ENCODE measurements at regions not wholly inside any gene's neighbourhood (a gene's known extent, or its start where the extent isn't known, plus 50 kb on each side); places are given as distances from the start of the nearest gene placed in this dataset.

DNA sequence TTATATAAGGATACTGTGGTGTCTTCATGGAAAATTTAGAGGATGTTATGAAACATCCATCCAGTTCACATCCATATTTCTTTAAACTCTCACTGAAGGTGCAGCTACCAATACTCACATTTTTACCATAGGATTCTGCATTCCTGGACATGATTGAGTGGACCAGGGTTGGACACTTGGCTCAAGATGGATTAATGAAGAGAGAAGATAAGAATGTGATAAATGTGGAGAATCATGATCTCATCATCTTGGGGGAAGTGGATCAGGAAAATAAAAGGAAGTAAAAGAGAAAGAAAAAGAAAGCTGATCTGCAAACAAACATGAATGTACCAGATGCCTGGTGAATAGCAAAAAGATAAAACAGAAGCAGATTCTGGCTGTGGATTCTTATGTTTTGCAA lies 175.4 kb downstream of the NPFFR2 start:
- TF ChIP-seq, protein P1, sequence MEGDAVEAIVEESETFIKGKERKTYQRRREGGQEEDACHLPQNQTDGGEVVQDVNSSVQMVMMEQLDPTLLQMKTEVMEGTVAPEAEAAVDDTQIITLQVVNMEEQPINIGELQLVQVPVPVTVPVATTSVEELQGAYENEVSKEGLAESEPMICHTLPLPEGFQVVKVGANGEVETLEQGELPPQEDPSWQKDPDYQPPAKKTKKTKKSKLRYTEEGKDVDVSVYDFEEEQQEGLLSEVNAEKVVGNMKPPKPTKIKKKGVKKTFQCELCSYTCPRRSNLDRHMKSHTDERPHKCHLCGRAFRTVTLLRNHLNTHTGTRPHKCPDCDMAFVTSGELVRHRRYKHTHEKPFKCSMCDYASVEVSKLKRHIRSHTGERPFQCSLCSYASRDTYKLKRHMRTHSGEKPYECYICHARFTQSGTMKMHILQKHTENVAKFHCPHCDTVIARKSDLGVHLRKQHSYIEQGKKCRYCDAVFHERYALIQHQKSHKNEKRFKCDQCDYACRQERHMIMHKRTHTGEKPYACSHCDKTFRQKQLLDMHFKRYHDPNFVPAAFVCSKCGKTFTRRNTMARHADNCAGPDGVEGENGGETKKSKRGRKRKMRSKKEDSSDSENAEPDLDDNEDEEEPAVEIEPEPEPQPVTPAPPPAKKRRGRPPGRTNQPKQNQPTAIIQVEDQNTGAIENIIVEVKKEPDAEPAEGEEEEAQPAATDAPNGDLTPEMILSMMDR (IDR thresholded peaks at IDR 0.05) = no peak
- TF ChIP-seq POLR2A (IDR thresholded peaks at IDR 0.05) = no peak
- no peak for TF ChIP-seq POLR2AphosphoS5 (IDR thresholded peaks at IDR 0.05)
- TF ChIP-seq EP300 (IDR thresholded peaks at IDR 0.05) = no peak
